Heart right ventricle (tissue), 16 donors: ENCODE measurements at regions not wholly inside any gene's neighbourhood (a gene's known extent, or its start where the extent isn't known, plus 50 kb on each side); places are given as distances from the start of the nearest gene placed in this dataset.

ENCODE experiments used
- ATAC-seq, 8 donors: fragments of 200-7000 bp; cut with Tn5 transposase; one replicate each; pipeline ENCODE4 v1.9.1; 2020; ENCODE audit warnings: mild to moderate bottlenecking in 8 of 8, moderate library complexity in 8 of 8, moderate number of reproducible peaks in 1 of 8
- DNase-seq, 2 donors: peaks; one replicate each; pipeline ENCODE4 v3.0.0-alpha.2; 2020
- H3K27ac ChIP-seq, 10 donors: fragments of 200-600 bp; sonication (generic) in 2 of 10; one replicate each; pipeline versions ENCODE4 v1.5.0 to v1.8.0; 2020 to 2022; ENCODE audit warnings: mild to moderate bottlenecking in 3 of 10
- H3K27me3 ChIP-seq, 7 donors: fragments of 200-600 bp; one replicate each; pipeline ENCODE4 v1.8.0; 2021 to 2022; ENCODE audit warnings: mild to moderate bottlenecking in 2 of 7
- H3K36me3 ChIP-seq, 9 donors: fragments of 200-600 bp; sonication (generic) in 1 of 9; one replicate each; pipeline versions ENCODE4 v1.5.0 to v1.8.0; 2020 to 2022; ENCODE audit warnings: mild to moderate bottlenecking in 2 of 9
- H3K4me1 ChIP-seq, 9 donors: fragments of 200-600 bp; sonication (generic) in 1 of 9; one replicate each; pipeline versions ENCODE4 v1.5.0 to v1.8.0; 2020 to 2022; ENCODE audit warnings: mild to moderate bottlenecking in 4 of 9
- H3K4me3 ChIP-seq, 10 donors: fragments of 200-600 bp; sonication (generic) in 2 of 10; one replicate each; pipeline versions ENCODE4 v1.5.0 to v1.8.0; 2020 to 2022; ENCODE audit warnings: mild to moderate bottlenecking in 7 of 10, moderate library complexity in 2 of 10
- H3K9me3 ChIP-seq, 11 donors: fragments of 200-600 bp in 10 of 11; sonication (generic) in 2 of 11; one replicate each; pipeline versions ENCODE4 v1.5.0 to v1.8.0; 2013 to 2022; ENCODE audit warnings: mild to moderate bottlenecking in 2 of 11, control low read depth in 1 of 11, moderate library complexity in 1 of 11
- CTCF ChIP-seq, 9 donors: fragments of 200-600 bp; sonication (generic) in 2 of 9; IDR thresholded peaks; one replicate each; pipeline versions ENCODE4 v1.5.0 to v1.8.0; 2021 to 2022; ENCODE audit warnings: antibody characterized with exemption in 9 of 9, mild to moderate bottlenecking in 5 of 9, moderate library complexity in 1 of 9
- WGBS, 2 donors: extraction: QIAGEN DNeasy Blood & Tissue Kit; methylation state at CpG; one replicate each; pipeline ENCODE4 v1.1.7; 2013; ENCODE audit warnings: inconsistent platforms in 1 of 2; 5-methylcytosine and 5-hydroxymethylcytosine counted together
- intact Hi-C, 10 donors: fragments of 100-400 bp; cut with DNase I; formaldehyde crosslinking; loops; one replicate each; pipeline versions ENCODE4 v1.11.1 to v1.14.2; 2022
- donor health status: Arrhythmogenic right ventricular cardiomyopathy.
- donor health status: ischemic (EF 13 %, LVEDD 7.1; RV severe dilation, severe dysfunction).
- donor health status: healthy with polysubstance abuse.
- donor health status: DM: no; HTN: yes; CAD: no.
- donor health status: DM: no; HTN: no; CAD: no.
- donor health status: ischemic (EF 25% LVEDD 6.9; RV normal size, moderate dysfunction).
- donor health status: ischemic (EF 25% LVEDD 5.7; RV mildly dilated, moderate dysfunction).
- donor health status: healthy.
- donor health status: DM: yes; HTN: yes; CAD: no.
- donor health status: Ischemic cardiomyopathy.
- donor health status: ischemic (EF 35%, LVEDD 5.7; RV mildly dilated, moderate dysfunction).
- donor health status: nonischemic (EF 11% LVEDD 7.7; RV severe dilation, severe dysfunction).
- donor health status: DM: yes; HTN: yes; CAD: no.
- donor health status: PGD.
- donor health status: ischemic (EF 29% LVEDD 5.4; RV normal size, mild dysfunction).
- donor health status: nonischemic (EF 23%, LVEDD 6.1; RV moderate dilation, normal function).

DNA sequence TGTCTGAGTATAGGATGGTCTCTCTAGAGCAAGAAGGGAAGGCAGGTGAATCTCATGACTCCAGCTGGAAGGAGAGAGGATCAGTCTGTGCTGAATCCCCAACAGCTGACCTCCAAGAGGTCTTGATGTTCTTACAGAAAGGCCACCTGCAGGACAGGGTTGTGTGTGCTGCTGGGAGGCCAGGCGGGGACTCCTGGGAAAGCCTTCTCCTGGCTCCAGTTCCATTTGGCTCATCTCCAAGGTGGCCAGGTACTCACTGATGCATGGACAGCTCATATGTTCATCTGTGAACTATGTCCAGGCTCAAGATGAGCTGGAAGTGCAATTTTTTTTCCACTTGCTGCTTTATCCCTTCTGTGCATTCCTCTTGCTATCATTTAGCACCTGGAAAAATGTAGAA, 730.2 kb upstream of the RBFOX1 start:
- Histone ChIP-seq H3K4me1 (no peaks in the 10 kb centered on the region), H3K27ac (no peak overlapping the region), H3K4me3 (no peak overlapping the region), H3K9me3 (no peaks in the 10 kb centered on the region), H3K36me3 (no peaks in the 10 kb centered on the region), H3K27me3 (no peaks in the 10 kb centered on the region)
- DNase-seq (no peak), ATAC-seq (no peak)
- no peak for TF ChIP-seq CTCF (IDR thresholded peaks at IDR 0.05)
- intact Hi-C loops: no loop called here
- WGBS, 2 donors: 83 to 87% methylated on average over 1 of the region's 1 CpG

- ATAC-seq: peak in 1 of 8 donors; percentile 62
- no peak for DNase-seq
- H3K27ac ChIP-seq: no peak overlapping the region
- TF ChIP-seq CTCF (IDR thresholded peaks at IDR 0.05): no peak
- H3K9me3 ChIP-seq: no peaks in the 10 kb centered on the region
- H3K4me3 ChIP-seq: no peak overlapping the region
- WGBS, 2 donors: 13 to 18% methylated on average over 6 of the region's 6 CpGs
- intact Hi-C loops: no loop called here
- no peaks in the 10 kb centered on the region for H3K36me3 ChIP-seq
- no peaks in the 10 kb centered on the region for H3K4me1 ChIP-seq
- H3K27me3 ChIP-seq: no peaks in the 10 kb centered on the region
Measured at GRCh38 chr16:6600167-6600566, 732.5 kb upstream of the RBFOX1 start.

- Histone ChIP-seq H3K4me1 (no peaks in the 10 kb centered on the region), H3K36me3 (no peaks in the 10 kb centered on the region), H3K27ac (no peak overlapping the region), H3K4me3 (no peak overlapping the region), H3K9me3 (no peaks in the 10 kb centered on the region), H3K27me3 (no peaks in the 10 kb centered on the region)
- no peak for TF ChIP-seq CTCF (IDR thresholded peaks at IDR 0.05)
- DNase-seq (no peak), ATAC-seq (no peak)
- 74 to 77% methylated on average over 5 of the region's 5 CpGs for WGBS, 2 donors
- intact Hi-C loops: no loop called here
Measured at GRCh38 chr16:6593799-6594198, 738.8 kb upstream of the RBFOX1 start.

DNA sequence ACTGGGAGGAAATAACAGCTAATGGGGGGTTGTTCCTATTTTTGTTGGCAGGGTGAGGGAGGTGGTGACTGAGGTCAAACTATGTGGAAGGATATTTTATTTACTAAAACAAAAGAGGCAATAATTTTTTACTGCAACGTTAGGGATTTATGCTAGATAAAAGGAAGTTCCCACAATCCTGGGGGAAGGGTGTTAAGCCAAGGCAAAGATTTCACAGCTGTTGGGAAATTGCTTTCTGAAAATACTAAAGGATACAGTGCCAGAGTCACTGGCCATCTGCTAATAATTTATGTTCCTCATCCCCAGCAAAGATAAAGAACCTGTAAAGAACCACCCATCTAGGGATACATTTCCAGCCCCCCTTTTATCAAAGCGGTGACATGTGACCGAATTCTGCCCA, 756.0 kb upstream of the RBFOX1 start:
- Histone ChIP-seq H3K9me3 (no peaks in the 10 kb centered on the region), H3K36me3 (no peaks in the 10 kb centered on the region), H3K4me3 (no peak overlapping the region), H3K27me3 (peaks cover 0 to 16% (median 4%) of the 10 kb centered on the region in 7 donors), H3K27ac (no peak overlapping the region), H3K4me1 (no peaks in the 10 kb centered on the region)
- ATAC-seq (no peak), DNase-seq (no peak)
- intact Hi-C loops: no loop called here
- 61% methylated on average over 3 of the region's 3 CpGs for WGBS, 2 donors
- TF ChIP-seq CTCF (IDR thresholded peaks at IDR 0.05): no peak

- H3K27ac ChIP-seq: no peak overlapping the region
- WGBS, 2 donors: 71 to 74% methylated on average over 10 of the region's 10 CpGs
- intact Hi-C loops: no loop called here
- no peaks in the 10 kb centered on the region for H3K36me3 ChIP-seq
- no peak overlapping the region for H3K4me3 ChIP-seq
- DNase-seq: no peak
- no peaks in the 10 kb centered on the region for H3K9me3 ChIP-seq
- no peak for TF ChIP-seq CTCF (IDR thresholded peaks at IDR 0.05)
- H3K4me1 ChIP-seq: no peaks in the 10 kb centered on the region
- H3K27me3 ChIP-seq: peaks cover 0 to 12% (median 4%) of the 10 kb centered on the region in 7 donors
- no peak for ATAC-seq
Measured at GRCh38 chr16:6576113-6576512, 756.5 kb upstream of the RBFOX1 start.
